Neuronal stem cell (in vitro differentiated cells): ENCODE measurements at regions not wholly inside any gene's neighbourhood (a gene's known extent, or its start where the extent isn't known, plus 50 kb on each side); places are given as distances from the start of the nearest gene placed in this dataset.

Experiments used
- DNase-seq: peaks from one replicate; pipeline ENCODE4 v3.0.0-alpha.2; 2013; ENCODE audit warnings: low spot score
- H2AFZ ChIP-seq: one replicate; pipeline ENCODE4 v1.6.1; 2013; ENCODE audit warnings: mild to moderate bottlenecking, low read length, inconsistent platforms
- H2AK5ac ChIP-seq: 2 replicates; pipeline ENCODE4 v1.6.1; 2013; ENCODE audit warnings: low read depth, mild to moderate bottlenecking, inconsistent platforms, low read length, moderate library complexity, mixed read lengths
- H2BK120ac ChIP-seq: 2 replicates; pipeline ENCODE4 v1.6.1; 2013; ENCODE audit warnings: low read depth, mild to moderate bottlenecking, inconsistent platforms, low read length, moderate library complexity, mixed read lengths
- H2BK12ac ChIP-seq: one replicate; pipeline ENCODE4 v1.6.1; 2013; ENCODE audit warnings: low read length, inconsistent platforms
- H2BK15ac ChIP-seq: 2 replicates; pipeline ENCODE4 v1.6.1; 2013; ENCODE audit warnings: mild to moderate bottlenecking, low read length, inconsistent platforms, mixed read lengths
- H2BK5ac ChIP-seq: one replicate; pipeline ENCODE4 v1.6.1; 2013; ENCODE audit warnings: inconsistent platforms, mild to moderate bottlenecking, low read length, moderate library complexity
- H3K14ac ChIP-seq: one replicate; pipeline ENCODE4 v1.6.1; 2013; ENCODE audit warnings: low read length, inconsistent platforms
- H3K18ac ChIP-seq: 2 replicates; pipeline ENCODE4 v1.6.1; 2013; ENCODE audit warnings: low read length, inconsistent platforms
- H3K23ac ChIP-seq: 2 replicates; pipeline ENCODE4 v1.6.1; 2013; ENCODE audit warnings: low read depth, mild to moderate bottlenecking, mixed read lengths, low read length, inconsistent platforms; ENCODE audit not compliant: poor library complexity
- H3K27ac ChIP-seq: replicated peaks from 3 replicates; pipeline ENCODE4 v1.5.1; 2013; ENCODE audit warnings: low read length, inconsistent platforms
- H3K27me3 ChIP-seq, 3 experiments: 2 replicates each; pipeline ENCODE4 v1.6.1; 2013; ENCODE audit warnings: low read length in 3 of 3, mild to moderate bottlenecking in 2 of 3, inconsistent platforms in 1 of 3, low read depth in 1 of 3, mixed read lengths in 1 of 3, moderate library complexity in 1 of 3; ENCODE audit not compliant: control insufficient read depth in 3 of 3, insufficient read depth in 3 of 3
- H3K36me3 ChIP-seq, 2 donors: replicated peaks in 1 of 2; 2 replicates each; pipeline ENCODE4 v1.6.1; 2013; ENCODE audit warnings: low read length in 2 of 2; ENCODE audit not compliant: control insufficient read depth in 2 of 2, insufficient read depth in 2 of 2
- H3K4ac ChIP-seq: 2 replicates; pipeline ENCODE4 v1.6.1; 2013; ENCODE audit warnings: inconsistent platforms, mild to moderate bottlenecking, low read length, moderate library complexity
- H3K4me1 ChIP-seq, 2 donors: 1 replicate in 1 of 2; 2 replicates in 1 of 2; pipeline ENCODE4 v1.6.1; 2013; ENCODE audit warnings: low read length in 2 of 2, low read depth in 1 of 2; ENCODE audit not compliant: control insufficient read depth in 2 of 2, insufficient read depth in 1 of 2
- H3K4me2 ChIP-seq: one replicate; pipeline ENCODE4 v1.6.1; 2013; ENCODE audit warnings: mild to moderate bottlenecking, low read length, inconsistent platforms; ENCODE audit not compliant: insufficient read depth, poor library complexity, severe bottlenecking
- H3K4me3 ChIP-seq, 2 donors: 2 replicates each; pipeline ENCODE4 v1.5.1; 2013; ENCODE audit warnings: low read length in 2 of 2, mild to moderate bottlenecking in 2 of 2, inconsistent platforms in 1 of 2, moderate library complexity in 1 of 2
- H3K79me1 ChIP-seq: one replicate; pipeline ENCODE4 v1.6.1; 2013; ENCODE audit warnings: low read depth, mild to moderate bottlenecking, inconsistent platforms, low read length, moderate library complexity
- H3K9ac ChIP-seq: one replicate; pipeline ENCODE4 v1.6.1; 2013; ENCODE audit warnings: mild to moderate bottlenecking, low read depth, low read length, inconsistent platforms; ENCODE audit not compliant: poor library complexity
- H3K9me3 ChIP-seq, 2 donors: replicated peaks in 1 of 2; 2 replicates each; pipeline versions ENCODE3 to v1.6.1; 2013; ENCODE audit warnings: low read length in 2 of 2, mild to moderate bottlenecking in 2 of 2, inconsistent platforms in 1 of 2, low read depth in 1 of 2, mixed read lengths in 1 of 2, moderate library complexity in 1 of 2; ENCODE audit not compliant: control insufficient read depth in 2 of 2, insufficient read depth in 1 of 2
- H4K8ac ChIP-seq: one replicate; pipeline ENCODE4 v1.6.1; 2013; ENCODE audit warnings: low read depth, mild to moderate bottlenecking, inconsistent platforms, low read length, moderate library complexity
- H4K91ac ChIP-seq: one replicate; pipeline ENCODE4 v1.6.1; 2013; ENCODE audit warnings: low read length, low read depth, mild to moderate bottlenecking, inconsistent platforms; ENCODE audit not compliant: poor library complexity
- WGBS, 2 donors: extraction: QIAGEN DNeasy Blood & Tissue Kit; methylation state at CpG; one replicate each; pipeline ENCODE4 v1.1.7; 2013; ENCODE audit warnings: missing lambda C conversion rate in 2 of 2, mixed read lengths in 1 of 2; ENCODE audit not compliant: insufficient read length in 2 of 2, insufficient replicate concordance in 1 of 2; ENCODE audit errors: extremely low coverage in 2 of 2; 5-methylcytosine and 5-hydroxymethylcytosine counted together

- no peak overlapping the region for H3K4me2 ChIP-seq
- H2BK5ac ChIP-seq, result no peak overlapping the region
- H3K9ac ChIP-seq, result no peak overlapping the region
- no peak overlapping the region for H2BK15ac ChIP-seq
- H3K14ac ChIP-seq, result no peak overlapping the region
- no peak overlapping the region for H3K23ac ChIP-seq
- no peak overlapping the region for H2AK5ac ChIP-seq
- no peaks in the 10 kb centered on the region for H3K79me1 ChIP-seq
- no peak overlapping the region for H2BK120ac ChIP-seq
- no peaks in the 10 kb centered on the region for H3K36me3 ChIP-seq
- no peak overlapping the region for H3K27ac ChIP-seq
- no peaks in the 10 kb centered on the region for H3K27me3 ChIP-seq
- H3K4me1 ChIP-seq, result no peaks in the 10 kb centered on the region
- no peak overlapping the region for H2AFZ ChIP-seq
- no peak overlapping the region for H4K91ac ChIP-seq
- DNase-seq, result no peak
- H2BK12ac ChIP-seq, result no peak overlapping the region
- H3K18ac ChIP-seq, result no peak overlapping the region
- H3K4me3 ChIP-seq, result no peak overlapping the region
- H3K4ac ChIP-seq, result no peak overlapping the region
- no peak overlapping the region for H4K8ac ChIP-seq
- no peaks in the 10 kb centered on the region for H3K9me3 ChIP-seq
Observed at GRCh38 chr4:59455751-59456150, 1744.4 kb upstream of the ADGRL3 start.

DNA sequence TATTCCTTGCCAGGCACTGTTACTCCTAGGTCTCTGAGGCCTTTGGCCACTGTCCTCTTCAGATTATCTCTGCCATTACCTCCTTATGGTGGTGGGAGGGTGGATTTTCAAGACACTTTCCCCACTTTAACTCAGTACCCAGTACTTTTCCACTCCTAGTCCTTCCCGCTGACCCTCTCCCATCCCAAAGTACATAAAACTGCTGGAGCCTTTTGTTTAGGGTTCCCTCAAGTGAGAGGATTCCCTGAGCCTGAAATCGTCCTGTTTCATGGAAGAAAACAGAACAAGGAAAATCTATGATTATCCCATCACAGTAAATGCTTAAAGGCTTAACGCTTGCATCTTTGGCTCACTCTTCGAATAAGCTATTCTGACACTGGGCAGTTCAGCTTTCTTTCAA lies 1742.5 kb upstream of the ADGRL3 start:
- no peak overlapping the region for H3K4ac ChIP-seq
- no peak overlapping the region for H2BK5ac ChIP-seq
- no peak overlapping the region for H3K18ac ChIP-seq
- H3K9ac ChIP-seq, result no peak overlapping the region
- no peak overlapping the region for H2BK12ac ChIP-seq
- no peaks in the 10 kb centered on the region for H3K36me3 ChIP-seq
- no peaks in the 10 kb centered on the region for H3K4me1 ChIP-seq
- H3K27me3 ChIP-seq, result no peaks in the 10 kb centered on the region
- no peak overlapping the region for H4K91ac ChIP-seq
- no CpG with 5 or more reads among the region's 4 CpGs for WGBS, 2 donors
- no peak overlapping the region for H2AFZ ChIP-seq
- no peak overlapping the region for H3K14ac ChIP-seq
- no peak overlapping the region for H3K4me3 ChIP-seq
- H2BK15ac ChIP-seq, result no peak overlapping the region
- no peak for DNase-seq
- H3K23ac ChIP-seq, result no peak overlapping the region
- H3K4me2 ChIP-seq, result no peak overlapping the region
- H3K9me3 ChIP-seq, result no peaks in the 10 kb centered on the region
- H3K79me1 ChIP-seq, result no peaks in the 10 kb centered on the region
- no peak overlapping the region for H3K27ac ChIP-seq
- H2AK5ac ChIP-seq, result no peak overlapping the region
- H2BK120ac ChIP-seq, result no peak overlapping the region
- H4K8ac ChIP-seq, result no peak overlapping the region

GRCh38 chr4:59484944-59485343 lies 1715.2 kb upstream of the ADGRL3 start:
- no peak for DNase-seq
- Histone ChIP-seq H4K91ac (no peak overlapping the region), H3K4me1 (no peaks in the 10 kb centered on the region), H3K36me3 (no peaks in the 10 kb centered on the region), H2BK5ac (no peak overlapping the region), H3K4me2 (no peak overlapping the region), H3K4me3 (no peak overlapping the region), H3K9me3 (no peaks in the 10 kb centered on the region), H3K23ac (no peak overlapping the region), H3K27me3 (no peaks in the 10 kb centered on the region), H2BK15ac (no peak overlapping the region), H3K27ac (no peak overlapping the region), H3K79me1 (no peaks in the 10 kb centered on the region), H3K18ac (no peak overlapping the region), H3K14ac (no peak overlapping the region), H2AK5ac (no peak overlapping the region), H3K4ac (no peak overlapping the region), H3K9ac (no peak overlapping the region), H2BK12ac (no peak overlapping the region), H4K8ac (no peak overlapping the region), H2AFZ (no peak overlapping the region), H2BK120ac (no peak overlapping the region)
- no CpG with 5 or more reads among the region's 1 CpG for WGBS, 2 donors

- H4K91ac ChIP-seq, result no peak overlapping the region
- H3K9ac ChIP-seq, result no peak overlapping the region
- no peaks in the 10 kb centered on the region for H3K9me3 ChIP-seq
- H4K8ac ChIP-seq, result no peak overlapping the region
- H3K14ac ChIP-seq, result no peak overlapping the region
- H3K23ac ChIP-seq, result no peak overlapping the region
- H2BK5ac ChIP-seq, result no peak overlapping the region
- H3K4me3 ChIP-seq, result no peak overlapping the region
- no peak overlapping the region for H3K4ac ChIP-seq
- H3K4me2 ChIP-seq, result no peak overlapping the region
- no peak overlapping the region for H2AFZ ChIP-seq
- no CpG with 5 or more reads among the region's 2 CpGs for WGBS, 2 donors
- no peak overlapping the region for H2AK5ac ChIP-seq
- H2BK120ac ChIP-seq, result no peak overlapping the region
- H3K18ac ChIP-seq, result no peak overlapping the region
- no peak overlapping the region for H2BK15ac ChIP-seq
- DNase-seq, result no peak
- no peaks in the 10 kb centered on the region for H3K79me1 ChIP-seq
- H3K36me3 ChIP-seq, result no peaks in the 10 kb centered on the region
- no peaks in the 10 kb centered on the region for H3K27me3 ChIP-seq
- H3K27ac ChIP-seq, result no peak overlapping the region
- H3K4me1 ChIP-seq, result no peaks in the 10 kb centered on the region
- no peak overlapping the region for H2BK12ac ChIP-seq
Observed at GRCh38 chr4:59500103-59500502, 1700.0 kb upstream of the ADGRL3 start.
